Activated naive CD4-positive, alpha-beta T cell treated with anti-CD3 and anti-CD28 coated beads for 36 hours (primary cell): ENCODE measurements at regions not wholly inside any gene's neighbourhood (a gene's known extent, or its start where the extent isn't known, plus 50 kb on each side); places are given as distances from the start of the nearest gene placed in this dataset.
"Not testable (repeated sequence)": the region's sequence is repeated elsewhere in the genome, so short reads cannot be mapped to it uniquely, and the experiment has no call there.

Source experiments
- CTCF ChIA-PET: fragments of 350-600 bp; sonication (Branson Sonifier 250); formaldehyde crosslinking; loops from one replicate; lab custom pipeline; 2021; ENCODE audit warnings: antibody characterized with exemption; lab: Charles Lee
- DNase-seq: peaks from one replicate; pipeline ENCODE4 v3.0.0-alpha.2; 2020
- H3K27ac Mint-ChIP-seq: one replicate; pipeline ENCODE4 v1.8.0; 2021; ENCODE audit warnings: mild to moderate bottlenecking, mixed read lengths
- H3K27me3 Mint-ChIP-seq: one replicate; pipeline ENCODE4 v1.8.0; 2021; ENCODE audit warnings: low read depth, mixed read lengths
- H3K36me3 Mint-ChIP-seq: one replicate; pipeline ENCODE4 v1.8.0; 2021; ENCODE audit warnings: low read depth, mixed read lengths
- H3K4me1 Mint-ChIP-seq: one replicate; pipeline ENCODE4 v1.8.0; 2021; ENCODE audit warnings: low read depth, mixed read lengths
- H3K4me3 Mint-ChIP-seq: one replicate; pipeline ENCODE4 v1.8.0; 2021; ENCODE audit warnings: mild to moderate bottlenecking, moderate library complexity, mixed read lengths
- H3K9me3 Mint-ChIP-seq: one replicate; pipeline ENCODE4 v1.8.0; 2021; ENCODE audit warnings: mixed read lengths
- intact Hi-C: fragments of 100-400 bp; cut with micrococcal nuclease; formaldehyde crosslinking; loops from one replicate; pipeline ENCODE4 v1.15.1; 2023

- Mint-ChIP-seq H3K9me3 (no peaks in the 10 kb centered on the region), H3K27ac (no peak overlapping the region), H3K4me3 (no peak overlapping the region), H3K4me1 (no peaks in the 10 kb centered on the region), H3K27me3 (no peaks in the 10 kb centered on the region), H3K36me3 (no peaks in the 10 kb centered on the region)
- CTCF ChIA-PET: no interaction called here
- intact Hi-C loops: no loop called here
- DNase-seq: no peak
Observed at GRCh38 chrX:26922278-26922677, 540.9 kb downstream of the PPP4R3C start.

- no peaks in the 10 kb centered on the region for H3K27me3 Mint-ChIP-seq
- DNase-seq: no peak
- CTCF ChIA-PET: no interaction called here
- no peak overlapping the region for H3K27ac Mint-ChIP-seq
- H3K36me3 Mint-ChIP-seq: no peaks in the 10 kb centered on the region
- intact Hi-C loops: no loop called here
- H3K4me1 Mint-ChIP-seq: no peaks in the 10 kb centered on the region
- H3K9me3 Mint-ChIP-seq: no peaks in the 10 kb centered on the region
- H3K4me3 Mint-ChIP-seq: no peak overlapping the region
Observed at GRCh38 chrX:26918631-26919030, 544.5 kb downstream of the PPP4R3C start.

- no peak for DNase-seq
- Mint-ChIP-seq H3K36me3 (no peaks in the 10 kb centered on the region), H3K4me3 (no peak overlapping the region), H3K27me3 (no peaks in the 10 kb centered on the region), H3K4me1 (no peaks in the 10 kb centered on the region), H3K9me3 (no peaks in the 10 kb centered on the region), H3K27ac (no peak overlapping the region)
- intact Hi-C loops: no loop called here
- CTCF ChIA-PET: no interaction called here
Observed at GRCh38 chrX:26916991-26917390, 546.1 kb downstream of the PPP4R3C start.

- no peak overlapping the region for H3K27ac Mint-ChIP-seq
- H3K9me3 Mint-ChIP-seq: peaks cover 2% of the 10 kb centered on the region
- H3K27me3 Mint-ChIP-seq: no peaks in the 10 kb centered on the region
- H3K4me1 Mint-ChIP-seq: no peaks in the 10 kb centered on the region
- intact Hi-C loops: no loop called here
- H3K4me3 Mint-ChIP-seq: no peak overlapping the region
- CTCF ChIA-PET: no interaction called here
- DNase-seq: no peak
- no peaks in the 10 kb centered on the region for H3K36me3 Mint-ChIP-seq
Observed at GRCh38 chrX:26915064-26915463, 548.1 kb downstream of the PPP4R3C start.

- Mint-ChIP-seq H3K36me3 (no peaks in the 10 kb centered on the region), H3K4me1 (no peaks in the 10 kb centered on the region), H3K9me3 (peaks cover 2% of the 10 kb centered on the region), H3K27ac (no peak overlapping the region), H3K4me3 (no peak overlapping the region), H3K27me3 (no peaks in the 10 kb centered on the region)
- intact Hi-C loops: no loop called here
- no peak for DNase-seq
- CTCF ChIA-PET: no interaction called here
Observed at GRCh38 chrX:26914232-26914631, 548.9 kb downstream of the PPP4R3C start.

GRCh38 chrX:26911785-26912184 is 551.4 kb downstream of the PPP4R3C start:
- H3K27me3 Mint-ChIP-seq, intact Hi-C loops, DNase-seq, H3K27ac Mint-ChIP-seq, CTCF ChIA-PET, H3K4me1 Mint-ChIP-seq, H3K36me3 Mint-ChIP-seq, H3K9me3 Mint-ChIP-seq, H3K4me3 Mint-ChIP-seq: not testable (repeated sequence)

- DNase-seq: no peak
- Mint-ChIP-seq H3K36me3 (no peaks in the 10 kb centered on the region), H3K27ac (no peak overlapping the region), H3K4me3 (no peak overlapping the region), H3K4me1 (no peaks in the 10 kb centered on the region), H3K9me3 (peaks cover 2% of the 10 kb centered on the region), H3K27me3 (no peaks in the 10 kb centered on the region)
- intact Hi-C loops: no loop called here
- CTCF ChIA-PET: no interaction called here
Observed at GRCh38 chrX:26909728-26910127, 553.4 kb downstream of the PPP4R3C start.

GRCh38 chrX:26908218-26908617 is 554.9 kb downstream of the PPP4R3C start:
- Mint-ChIP-seq H3K4me3 (no peak overlapping the region), H3K36me3 (no peaks in the 10 kb centered on the region), H3K27ac (no peak overlapping the region), H3K9me3 (peaks cover 2% of the 10 kb centered on the region), H3K27me3 (no peaks in the 10 kb centered on the region), H3K4me1 (no peaks in the 10 kb centered on the region)
- CTCF ChIA-PET: no interaction called here
- intact Hi-C loops: no loop called here
- DNase-seq: no peak

GRCh38 chrX:26889574-26889973 is 573.6 kb downstream of the PPP4R3C start:
- no peak overlapping the region for H3K27ac Mint-ChIP-seq
- H3K4me3 Mint-ChIP-seq: no peak overlapping the region
- H3K36me3 Mint-ChIP-seq: no peaks in the 10 kb centered on the region
- no peak for DNase-seq
- CTCF ChIA-PET: no interaction called here
- no peaks in the 10 kb centered on the region for H3K4me1 Mint-ChIP-seq
- H3K27me3 Mint-ChIP-seq: no peaks in the 10 kb centered on the region
- H3K9me3 Mint-ChIP-seq: peaks cover 10% of the 10 kb centered on the region
- intact Hi-C loops: no loop called here

GRCh38 chrX:26873736-26874135 is 589.4 kb downstream of the PPP4R3C start:
- CTCF ChIA-PET: no interaction called here
- Mint-ChIP-seq H3K36me3 (no peaks in the 10 kb centered on the region), H3K4me1 (no peaks in the 10 kb centered on the region), H3K9me3 (no peaks in the 10 kb centered on the region), H3K27me3 (no peaks in the 10 kb centered on the region), H3K27ac (no peak overlapping the region), H3K4me3 (no peak overlapping the region)
- intact Hi-C loops: no loop called here
- no peak for DNase-seq

- Mint-ChIP-seq H3K36me3 (no peaks in the 10 kb centered on the region), H3K4me3 (no peak overlapping the region), H3K27ac (no peak overlapping the region), H3K9me3 (no peaks in the 10 kb centered on the region), H3K4me1 (no peaks in the 10 kb centered on the region), H3K27me3 (no peaks in the 10 kb centered on the region)
- DNase-seq: no peak
- intact Hi-C loops: no loop called here
- CTCF ChIA-PET: no interaction called here
Observed at GRCh38 chrX:26871967-26872366, 591.2 kb downstream of the PPP4R3C start.

- peaks cover 2% of the 10 kb centered on the region for H3K9me3 Mint-ChIP-seq
- CTCF ChIA-PET: no interaction called here
Observed at GRCh38 chrX:26851981-26852380, 611.2 kb downstream of the PPP4R3C start.

GRCh38 chrX:26848511-26848910 is 614.6 kb downstream of the PPP4R3C start:
- Mint-ChIP-seq H3K4me1 (no peaks in the 10 kb centered on the region), H3K36me3 (no peaks in the 10 kb centered on the region), H3K4me3 (no peak overlapping the region), H3K27me3 (no peaks in the 10 kb centered on the region), H3K27ac (no peak overlapping the region), H3K9me3 (peaks cover 4% of the 10 kb centered on the region)
- intact Hi-C loops: no loop called here
- CTCF ChIA-PET: no interaction called here
- no peak for DNase-seq

More at GRCh38 chrX:26851981-26852380, 611.2 kb downstream of the PPP4R3C start:
- Mint-ChIP-seq H3K4me1 (no peaks in the 10 kb centered on the region), H3K27me3 (no peaks in the 10 kb centered on the region), H3K27ac (no peak overlapping the region), H3K36me3 (no peaks in the 10 kb centered on the region), H3K4me3 (no peak overlapping the region)
- intact Hi-C loops: no loop called here
- no peak for DNase-seq

- Mint-ChIP-seq H3K9me3 (peaks cover 2% of the 10 kb centered on the region), H3K36me3 (no peaks in the 10 kb centered on the region), H3K4me3 (no peak overlapping the region), H3K27ac (no peak overlapping the region), H3K27me3 (no peaks in the 10 kb centered on the region), H3K4me1 (no peaks in the 10 kb centered on the region)
- DNase-seq: no peak
- intact Hi-C loops: no loop called here
- CTCF ChIA-PET: no interaction called here
Observed at GRCh38 chrX:26845056-26845455, 618.1 kb downstream of the PPP4R3C start.
